ENCODE measurements at regions not wholly inside any gene's neighbourhood (a gene's known extent, or its start where the extent isn't known, plus 50 kb on each side); places are given as distances from the start of the nearest gene placed in this dataset.

- TF ChIP-seq CTCF (IDR thresholded peaks at IDR 0.05), result no peak
- TF ChIP-seq POLR2A (IDR thresholded peaks at IDR 0.05), result no peak
These were observed 210.0 kb upstream of the COX7C start for GRCh38 chr5:86407711-86408110.
